ENCODE measurements at regions not wholly inside any gene's neighbourhood (a gene's known extent, or its start where the extent isn't known, plus 50 kb on each side); places are given as distances from the start of the nearest gene placed in this dataset.

GRCh38 chr5:121757753-121758152 is 93.9 kb upstream of the FTMT start:
- no peak overlapping the region for H2AFZ ChIP-seq (ENCODE audit: low read length)
- BruUV-seq (replicated peaks), result no TSS peak
- DNase-seq (ENCODE audit: low spot score), result no peak
- no peaks in the 10 kb centered on the region for H3K27me3 ChIP-seq (ENCODE audit: control insufficient read depth in 1 of 2, insufficient read depth in 2 of 2, low read length in 2 of 2)
- intact Hi-C loops (cut with micrococcal nuclease; ENCODE audit: unreplicated experiment), result no loop called here
- POLR2A ChIA-PET, result no interaction called here
- no peak overlapping the region for H3K4me3 ChIP-seq (replicated peaks in 1 of 3; ENCODE audit: insufficient read depth in 1 of 3, low read depth in 2 of 3, low read length in 3 of 3)
- H3K4me1 ChIP-seq (ENCODE audit: insufficient read depth, low read length), result no peaks in the 10 kb centered on the region
- H3K9me3 ChIP-seq (ENCODE audit: low read length), result no peaks in the 10 kb centered on the region
- no peak for TF ChIP-seq HMGA1 (CRISPR knock-in tag; conservative IDR thresholded peaks at IDR 0.05)
- TF ChIP-seq NFE2L2 (IDR thresholded peaks at IDR 0.05; ENCODE audit: low read length), result 0 out of 2 replicates have a peak, but pooled peaks have one; percentile 49
- H3K36me3 ChIP-seq (replicated peaks in 1 of 2; ENCODE audit: control insufficient read depth in 1 of 2, insufficient read depth in 2 of 2, low read length in 2 of 2), result no peaks in the 10 kb centered on the region
- H3K79me2 ChIP-seq (ENCODE audit: insufficient read depth, low read length), result no peaks in the 10 kb centered on the region
- CTCF ChIA-PET (ENCODE audit: low intra/inter-chr PET ratio, low total read pairs), result no interaction called here
- no peak for FAIRE-seq
- WGBS (ENCODE audit: low lambda C conversion rate), result 50% methylated on average over 2 of the region's 2 CpGs
- in situ Hi-C loops (cut with HindIII; ENCODE audit: extremely low pct_ligation_motif_present, low pct_unique_long_range_greater_than_20kb), result no loop called here
- no peak for ATAC-seq
- no peak overlapping the region for H3K4me2 ChIP-seq (ENCODE audit: low read depth, low read length)
- no peaks in the 10 kb centered on the region for H4K20me1 ChIP-seq (ENCODE audit: insufficient read depth, low read length)
- H3K27ac ChIP-seq (ENCODE audit: extremely low read length, insufficient read depth, low read length), result no peak overlapping the region
- no peak overlapping the region for H3K9ac ChIP-seq (ENCODE audit: insufficient read depth, low read depth, low read length)

- Histone ChIP-seq H4K20me1 (ENCODE audit: insufficient read depth, low read length) (no peaks in the 10 kb centered on the region), H3K27ac (ENCODE audit: extremely low read length, insufficient read depth, low read length) (no peak overlapping the region), H3K27me3 (ENCODE audit: control insufficient read depth in 1 of 2, insufficient read depth in 2 of 2, low read length in 2 of 2) (no peaks in the 10 kb centered on the region), H3K4me3 (replicated peaks in 1 of 3; ENCODE audit: insufficient read depth in 1 of 3, low read depth in 2 of 3, low read length in 3 of 3) (no peak overlapping the region), H3K9me3 (ENCODE audit: low read length) (no peaks in the 10 kb centered on the region), H2AFZ (ENCODE audit: low read length) (no peak overlapping the region), H3K36me3 (replicated peaks in 1 of 2; ENCODE audit: control insufficient read depth in 1 of 2, insufficient read depth in 2 of 2, low read length in 2 of 2) (no peaks in the 10 kb centered on the region), H3K4me2 (ENCODE audit: low read depth, low read length) (no peak overlapping the region), H3K9ac (ENCODE audit: insufficient read depth, low read depth, low read length) (no peak overlapping the region), H3K79me2 (ENCODE audit: insufficient read depth, low read length) (no peaks in the 10 kb centered on the region), H3K4me1 (ENCODE audit: insufficient read depth, low read length) (no peaks in the 10 kb centered on the region)
- ChIA-PET CTCF (ENCODE audit: low intra/inter-chr PET ratio, low total read pairs) (no interaction called here), POLR2A (no interaction called here)
- 2% methylated on average over 3 of the region's 6 CpGs for WGBS (ENCODE audit: low lambda C conversion rate)
- no peak for FAIRE-seq
- in situ Hi-C loops (cut with HindIII; ENCODE audit: extremely low pct_ligation_motif_present, low pct_unique_long_range_greater_than_20kb), result no loop called here
- intact Hi-C loops (cut with micrococcal nuclease; ENCODE audit: unreplicated experiment), result no loop called here
- DNase-seq (ENCODE audit: low spot score), result no peak
- no peak for ATAC-seq
- no TSS peak for BruUV-seq (replicated peaks)
- no peak for TF ChIP-seq ZNF33A (CRISPR knock-in tag; IDR thresholded peaks at IDR 0.05; ENCODE audit: borderline replicate concordance)
- no peak for TF ChIP-seq RBFOX2 (IDR thresholded peaks at IDR 0.05; ENCODE audit: low read depth, low read length)
- no peak for TF ChIP-seq SAFB2 (CRISPR knock-in tag; IDR thresholded peaks at IDR 0.05; ENCODE audit: borderline replicate concordance, low read depth)
- no peak for TF ChIP-seq SP4 (CRISPR knock-in tag; IDR thresholded peaks at IDR 0.05)
- no peak for TF ChIP-seq CREB1 (IDR thresholded peaks at IDR 0.05)
- TF ChIP-seq CREB1 (CRISPR knock-in tag; IDR thresholded peaks at IDR 0.05), result no peak
- no peak for TF ChIP-seq ZNF430 (CRISPR knock-in tag; IDR thresholded peaks at IDR 0.05)
- no peak for TF ChIP-seq ZNF816 (CRISPR knock-in tag; IDR thresholded peaks at IDR 0.05; ENCODE audit: borderline replicate concordance)
- no peak for TF ChIP-seq MXI1 (IDR thresholded peaks at IDR 0.05; ENCODE audit: borderline replicate concordance, low read depth, low read length)
- no peak for TF ChIP-seq ZNF709 (CRISPR knock-in tag; IDR thresholded peaks at IDR 0.05)
- no peak for TF ChIP-seq GABPA (IDR thresholded peaks at IDR 0.05; ENCODE audit: low read depth, low read length)
- TF ChIP-seq GABPA (CRISPR knock-in tag; IDR thresholded peaks at IDR 0.05; ENCODE audit: low read depth), result no peak
- no peak for TF ChIP-seq MTF1 (CRISPR knock-in tag; IDR thresholded peaks at IDR 0.05)
- TF ChIP-seq TOPORS (CRISPR knock-in tag; IDR thresholded peaks at IDR 0.05), result no peak
- TF ChIP-seq ZBTB14 (CRISPR knock-in tag; IDR thresholded peaks at IDR 0.05), result no peak
- no peak for TF ChIP-seq HMG20B (CRISPR knock-in tag; conservative IDR thresholded peaks at IDR 0.05)
- TF ChIP-seq SMAD9 (CRISPR knock-in tag; IDR thresholded peaks at IDR 0.05), result no peak
Measured at GRCh38 chr5:121758615-121759014, 93.1 kb upstream of the FTMT start.
